ENCODE measurements at regions not wholly inside any gene's neighbourhood (a gene's known extent, or its start where the extent isn't known, plus 50 kb on each side); places are given as distances from the start of the nearest gene placed in this dataset.

DNA sequence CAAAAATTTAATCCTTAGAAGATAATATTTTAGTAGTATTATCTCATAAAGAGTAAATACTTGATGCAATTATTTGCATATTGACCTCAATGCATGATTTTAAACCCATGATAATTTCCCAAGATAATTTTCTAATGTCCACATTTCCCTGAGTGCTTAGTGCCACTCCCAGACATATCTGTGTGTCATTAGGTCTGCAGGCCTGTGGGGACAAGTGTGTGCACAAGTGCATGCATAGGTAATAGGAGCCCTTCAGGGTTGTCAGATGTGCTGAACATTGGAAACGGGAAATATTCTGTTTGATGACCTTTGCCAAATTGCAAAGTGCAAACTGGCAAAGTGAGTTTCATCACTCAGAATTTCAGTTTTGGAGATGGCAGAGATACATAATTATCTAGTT is 369.9 kb downstream of the KLF5 start:
- TF ChIP-seq, protein P1, sequence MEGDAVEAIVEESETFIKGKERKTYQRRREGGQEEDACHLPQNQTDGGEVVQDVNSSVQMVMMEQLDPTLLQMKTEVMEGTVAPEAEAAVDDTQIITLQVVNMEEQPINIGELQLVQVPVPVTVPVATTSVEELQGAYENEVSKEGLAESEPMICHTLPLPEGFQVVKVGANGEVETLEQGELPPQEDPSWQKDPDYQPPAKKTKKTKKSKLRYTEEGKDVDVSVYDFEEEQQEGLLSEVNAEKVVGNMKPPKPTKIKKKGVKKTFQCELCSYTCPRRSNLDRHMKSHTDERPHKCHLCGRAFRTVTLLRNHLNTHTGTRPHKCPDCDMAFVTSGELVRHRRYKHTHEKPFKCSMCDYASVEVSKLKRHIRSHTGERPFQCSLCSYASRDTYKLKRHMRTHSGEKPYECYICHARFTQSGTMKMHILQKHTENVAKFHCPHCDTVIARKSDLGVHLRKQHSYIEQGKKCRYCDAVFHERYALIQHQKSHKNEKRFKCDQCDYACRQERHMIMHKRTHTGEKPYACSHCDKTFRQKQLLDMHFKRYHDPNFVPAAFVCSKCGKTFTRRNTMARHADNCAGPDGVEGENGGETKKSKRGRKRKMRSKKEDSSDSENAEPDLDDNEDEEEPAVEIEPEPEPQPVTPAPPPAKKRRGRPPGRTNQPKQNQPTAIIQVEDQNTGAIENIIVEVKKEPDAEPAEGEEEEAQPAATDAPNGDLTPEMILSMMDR (IDR thresholded peaks at IDR 0.05; ENCODE audit: borderline replicate concordance, control extremely low read depth, extremely low read depth, insufficient read depth, missing control alignments) = no peak
- in situ Hi-C loops (cut with MboI; ENCODE audit: low sequenced_read_pairs, unreplicated experiment) = no loop called here
- no peak for DNase-seq (ENCODE audit: low spot score)

DNA sequence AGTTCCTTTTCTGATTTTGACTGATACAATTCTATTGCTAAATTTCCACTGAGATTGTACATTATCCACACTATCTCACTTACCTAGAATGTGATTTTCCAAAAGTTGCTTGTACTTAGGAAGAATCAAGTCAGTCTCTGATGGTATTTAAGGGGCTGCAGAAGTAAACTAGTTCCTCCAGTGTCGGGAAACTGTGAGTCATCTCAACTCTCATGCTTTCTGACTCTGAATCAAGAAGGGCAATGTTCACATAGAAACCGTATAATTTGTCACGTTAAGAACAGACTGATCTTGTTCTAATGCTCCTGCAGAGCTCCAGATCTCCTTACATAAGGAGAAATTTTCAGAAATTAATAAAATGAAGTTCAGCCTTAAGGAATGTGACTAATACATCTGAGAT is 369.3 kb downstream of the KLF5 start:
- in situ Hi-C loops (cut with MboI; ENCODE audit: low sequenced_read_pairs, unreplicated experiment) = no loop called here
- no peak for DNase-seq (ENCODE audit: low spot score)
- TF ChIP-seq, protein P1 (IDR thresholded peaks at IDR 0.05; ENCODE audit: borderline replicate concordance, control extremely low read depth, extremely low read depth, insufficient read depth, missing control alignments) = no peak

DNA sequence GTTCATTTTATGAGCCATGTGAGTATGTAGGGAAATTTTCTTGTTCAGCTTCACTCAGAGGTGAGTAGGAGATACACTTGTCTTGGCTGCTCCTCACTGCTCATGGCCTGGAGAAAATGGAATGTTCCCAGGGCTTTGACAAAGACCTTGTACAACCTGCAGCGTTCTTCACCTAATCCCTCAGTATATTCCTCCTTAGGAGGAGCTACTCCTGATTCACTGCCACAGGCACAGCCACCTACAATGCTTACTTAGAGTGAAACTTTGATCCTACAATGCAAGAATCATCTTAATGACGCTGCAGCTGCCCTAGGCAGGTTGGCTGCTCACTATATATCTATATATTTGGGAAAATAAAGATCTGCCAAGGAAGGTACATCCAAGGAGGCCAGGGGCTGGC is 364.2 kb downstream of the KLF5 start:
- in situ Hi-C loops (cut with MboI; ENCODE audit: low sequenced_read_pairs, unreplicated experiment) = loop anchor here (25.0 kb wide), 1 partner anchor 586 kb away; no protein-coding TSS in a partner anchor
- no peak for DNase-seq (ENCODE audit: low spot score)
- TF ChIP-seq, protein P1 (IDR thresholded peaks at IDR 0.05; ENCODE audit: borderline replicate concordance, control extremely low read depth, extremely low read depth, insufficient read depth, missing control alignments) = no peak

DNA sequence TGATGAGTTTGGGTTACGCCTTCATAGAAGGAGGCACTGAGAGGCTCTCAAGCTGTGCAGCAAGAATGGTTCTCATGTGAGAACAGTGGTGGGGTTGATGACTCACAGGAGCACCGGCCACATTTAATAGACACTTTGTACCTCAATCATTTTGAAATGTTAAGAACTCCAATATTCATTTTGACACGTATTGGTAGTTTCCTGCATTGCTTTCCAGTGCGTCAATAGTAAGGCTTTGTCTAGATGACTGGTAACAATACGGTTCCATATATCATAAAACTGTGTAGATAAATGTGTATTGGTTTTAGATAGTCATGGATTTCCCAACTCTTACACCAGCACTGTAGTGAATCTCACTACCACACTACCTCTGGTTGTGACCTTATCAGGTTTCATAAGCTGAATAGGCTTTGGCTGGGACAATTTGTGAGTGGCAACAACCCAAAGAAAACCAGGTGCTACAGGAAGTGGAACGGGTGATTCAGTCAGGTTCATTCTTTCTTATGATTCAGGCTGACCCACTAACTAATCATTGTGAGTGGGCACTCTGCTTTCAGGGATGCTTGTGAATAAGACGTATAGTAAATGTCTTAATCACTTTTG is 362.6 kb downstream of the KLF5 start:
- no peak for DNase-seq (ENCODE audit: low spot score)
- TF ChIP-seq, protein P1 (IDR thresholded peaks at IDR 0.05; ENCODE audit: borderline replicate concordance, control extremely low read depth, extremely low read depth, insufficient read depth, missing control alignments) = no peak
- in situ Hi-C loops (cut with MboI; ENCODE audit: low sequenced_read_pairs, unreplicated experiment) = loop anchor here (25.0 kb wide), 1 partner anchor 584 kb away; no protein-coding TSS in a partner anchor

DNA sequence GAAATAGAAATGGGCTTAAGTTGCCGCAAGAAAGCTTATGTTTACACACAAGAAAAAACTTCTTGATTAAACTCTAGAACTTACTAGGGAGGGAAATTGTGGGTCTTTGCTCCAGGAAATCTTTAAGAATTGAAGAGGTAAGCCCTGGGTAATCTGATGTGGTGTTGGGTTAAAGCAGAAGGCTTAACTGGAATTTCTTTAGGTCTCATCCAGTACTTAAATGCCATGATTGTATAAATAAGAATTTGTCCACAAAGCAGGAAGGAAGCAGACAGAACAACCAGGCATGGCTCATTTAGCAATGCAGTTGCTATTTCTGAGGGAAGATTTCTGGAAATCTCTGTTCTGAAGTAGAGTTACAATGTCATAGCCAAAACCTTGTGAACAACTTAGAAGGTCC is 360.4 kb downstream of the KLF5 start:
- in situ Hi-C loops (cut with MboI; ENCODE audit: low sequenced_read_pairs, unreplicated experiment) = loop anchor here (25.0 kb wide), 1 partner anchor 582 kb away; no protein-coding TSS in a partner anchor
- TF ChIP-seq, protein P1 (IDR thresholded peaks at IDR 0.05; ENCODE audit: borderline replicate concordance, control extremely low read depth, extremely low read depth, insufficient read depth, missing control alignments) = no peak
- no peak for DNase-seq (ENCODE audit: low spot score)

DNA sequence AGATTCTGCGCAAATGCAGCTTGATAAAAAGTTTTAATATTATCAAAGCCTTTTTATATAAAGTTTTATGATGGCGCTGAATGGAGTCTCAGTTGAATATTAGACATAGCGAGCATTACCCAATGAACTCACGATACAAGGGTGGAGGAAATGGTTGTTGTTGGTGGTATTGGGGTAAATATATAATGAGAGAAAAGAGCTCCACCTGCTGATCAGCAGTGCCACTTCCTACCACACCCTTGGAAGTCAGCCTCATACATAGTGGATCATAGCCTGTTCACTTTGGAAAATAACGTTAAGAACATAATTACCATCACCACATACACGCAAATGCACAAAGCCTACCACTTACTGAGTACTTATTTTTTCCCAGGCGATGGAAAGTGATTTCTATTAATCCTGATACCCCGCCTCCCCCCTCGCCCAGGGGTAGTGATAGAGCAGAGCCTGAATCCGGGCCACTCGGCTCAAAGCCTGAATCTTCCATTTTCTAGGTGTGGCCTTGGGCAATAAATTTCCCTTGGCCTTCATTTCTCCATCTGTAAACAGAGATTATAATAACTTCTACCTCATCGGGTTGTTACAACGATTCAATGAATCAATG is 358.3 kb downstream of the KLF5 start:
- TF ChIP-seq, protein P1 (IDR thresholded peaks at IDR 0.05; ENCODE audit: borderline replicate concordance, control extremely low read depth, extremely low read depth, insufficient read depth, missing control alignments) = no peak
- peak; percentile 12 for DNase-seq (ENCODE audit: low spot score)
- in situ Hi-C loops (cut with MboI; ENCODE audit: low sequenced_read_pairs, unreplicated experiment) = loop anchor here (25.0 kb wide), 1 partner anchor 580 kb away; no protein-coding TSS in a partner anchor
